Posterior cingulate gyrus (tissue), 11 donors: ENCODE measurements at regions not wholly inside any gene's neighbourhood (a gene's known extent, or its start where the extent isn't known, plus 50 kb on each side); places are given as distances from the start of the nearest gene placed in this dataset.

Source experiments
- DNase-seq, 10 donors: peaks; one replicate each; pipeline versions ENCODE4 v3.0.0 to v3.0.0-alpha.2; 2020 to 2021; ENCODE audit warnings: mixed read lengths in 3 of 10
- intact Hi-C: fragments of 100-400 bp; cut with DNase I; formaldehyde crosslinking; loops from one replicate; pipeline ENCODE4 v1.15.1; 2023

- intact Hi-C loops: no loop called here
- no peak for DNase-seq
These were observed 302.9 kb upstream of the NXPH2 start for GRCh38 chr2:139083121-139083520.

- no peak for DNase-seq
- intact Hi-C loops: no loop called here
These were observed 300.1 kb upstream of the NXPH2 start for GRCh38 chr2:139080244-139080643.

DNA sequence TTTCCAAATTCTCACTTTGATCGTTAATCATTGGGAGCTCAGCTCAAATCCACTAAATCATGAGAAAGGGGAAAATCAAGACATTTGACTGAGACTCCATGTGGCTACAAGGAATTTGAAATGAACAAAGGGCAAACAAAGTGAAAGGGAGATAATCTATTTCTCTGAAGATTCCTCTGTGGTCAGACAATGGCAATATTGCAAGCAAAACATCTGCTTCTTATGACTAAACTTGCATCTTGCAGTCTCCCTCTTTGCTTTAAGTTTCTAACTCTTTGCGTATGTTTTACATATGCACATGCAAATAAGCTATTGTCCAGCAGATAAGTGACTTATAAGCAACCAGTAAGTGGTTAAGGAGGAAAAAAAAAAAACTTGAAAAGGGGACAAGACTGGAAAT is 299.1 kb upstream of the NXPH2 start:
- DNase-seq: no peak
- intact Hi-C loops: no loop called here

GRCh38 chr2:139078376-139078775 is 298.2 kb upstream of the NXPH2 start:
- intact Hi-C loops: no loop called here
- no peak for DNase-seq

DNA sequence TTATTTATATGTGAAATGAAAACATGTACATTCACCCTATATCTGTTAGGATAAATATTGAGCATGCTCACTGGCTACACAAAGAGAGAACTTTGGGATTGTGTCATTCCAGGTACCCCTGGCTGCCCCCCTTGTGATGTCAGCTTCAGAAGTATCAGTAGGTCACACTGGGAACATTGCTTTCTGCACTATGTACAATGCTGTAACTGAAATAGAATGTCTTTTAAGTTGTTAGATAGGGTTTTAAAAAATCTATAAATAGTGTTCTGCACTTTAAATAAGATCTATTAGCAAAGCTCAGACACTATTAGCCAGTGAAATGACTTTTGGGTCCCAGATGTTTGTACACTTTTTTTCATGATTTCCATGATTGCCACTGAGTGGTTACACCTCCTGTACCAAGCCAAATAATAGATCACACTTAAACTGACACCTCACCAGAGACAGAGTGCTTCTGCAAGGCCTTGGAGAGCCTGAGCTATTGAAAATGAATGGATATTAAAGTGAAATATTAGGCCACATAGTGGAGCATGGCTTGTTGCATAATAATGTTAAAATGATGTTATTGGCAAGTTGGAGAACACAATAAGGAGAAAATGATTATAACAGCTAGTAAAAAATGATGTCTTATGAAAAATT is 297.0 kb upstream of the NXPH2 start:
- DNase-seq: no peak

DNA sequence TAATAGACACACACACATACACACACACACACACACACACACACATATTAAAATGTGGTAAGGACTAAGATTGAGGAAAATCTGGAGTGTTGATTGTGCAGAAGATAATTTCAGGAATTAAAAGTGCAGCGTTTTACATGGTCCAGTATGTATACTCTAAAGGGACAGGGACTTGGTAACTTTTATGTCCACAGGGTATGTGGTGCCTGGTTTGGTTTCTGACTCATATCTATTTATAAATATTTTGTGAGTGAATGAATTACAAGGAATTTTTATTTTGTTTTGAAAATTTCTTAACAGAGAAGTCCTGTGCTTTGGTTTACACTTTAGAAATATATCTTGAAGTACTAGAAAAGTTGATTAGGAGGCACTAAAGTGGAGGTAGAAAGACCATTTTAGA is 287.7 kb upstream of the NXPH2 start:
- no peak for DNase-seq
- intact Hi-C loops: no loop called here

More for the DNA sequence above, 297.0 kb upstream of the NXPH2 start:
- intact Hi-C loops: no loop called here

DNA sequence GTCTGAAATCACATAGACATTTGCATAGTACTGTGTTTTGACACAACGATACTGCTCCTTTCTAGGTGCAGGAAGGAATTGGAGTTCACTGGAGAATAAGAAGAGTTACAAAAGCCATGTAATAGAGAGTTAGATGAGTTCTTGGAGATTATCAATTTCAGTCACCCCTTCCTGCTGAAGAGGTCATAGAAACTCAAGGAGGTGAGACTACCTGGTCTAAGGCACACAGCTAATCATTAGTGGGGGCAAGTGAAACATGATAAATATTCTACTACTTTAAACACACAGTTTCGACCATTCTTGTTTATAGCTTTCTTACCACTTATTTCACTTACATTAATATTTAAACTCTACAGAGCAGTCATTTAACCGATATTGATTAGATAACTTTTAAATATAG is 286.9 kb upstream of the NXPH2 start:
- no peak for DNase-seq
- intact Hi-C loops: no loop called here

DNA sequence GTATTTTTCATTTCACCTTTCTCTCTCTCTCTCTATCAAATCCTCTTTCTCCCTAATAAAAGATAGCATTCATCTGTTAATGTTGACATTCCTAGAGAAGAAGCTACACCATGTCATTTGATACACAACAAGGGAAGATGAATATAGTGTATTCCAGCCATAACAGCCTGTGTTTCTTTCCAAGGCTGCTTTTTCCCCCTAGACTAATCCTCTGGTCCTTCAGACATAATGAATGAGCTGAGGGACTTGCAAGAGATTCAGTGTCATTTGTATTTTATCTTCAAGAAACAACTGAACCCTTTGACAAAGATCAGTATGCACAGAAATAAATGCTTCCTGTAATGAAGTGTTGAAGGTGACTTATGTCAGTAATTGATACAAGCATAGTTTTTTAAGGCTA is 284.0 kb upstream of the NXPH2 start:
- DNase-seq: no peak
- intact Hi-C loops: no loop called here

- intact Hi-C loops: no loop called here
- DNase-seq: no peak
These were observed 279.4 kb upstream of the NXPH2 start for GRCh38 chr2:139059617-139060016.

DNA sequence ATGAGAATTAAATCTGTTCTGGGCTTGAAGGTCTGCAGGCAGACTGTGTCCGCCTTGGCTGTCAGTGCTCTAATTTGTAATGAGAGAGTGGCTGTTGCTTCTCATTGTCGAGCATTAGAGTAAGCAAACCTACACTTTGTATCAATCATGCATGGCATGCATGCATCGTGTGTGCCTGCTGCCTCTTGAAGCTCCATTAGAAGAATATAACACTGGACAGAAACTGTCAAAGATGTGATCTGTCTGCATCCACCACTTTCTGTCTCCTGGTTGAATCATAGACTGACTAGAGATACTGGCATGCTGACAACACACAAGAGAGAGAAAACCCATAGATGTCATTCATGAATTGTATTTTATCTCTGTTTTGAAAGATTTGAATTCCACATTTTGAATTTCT is 275.0 kb upstream of the NXPH2 start:
- intact Hi-C loops: no loop called here
- DNase-seq: peak in 1 of 10 donors; percentile 17

DNA sequence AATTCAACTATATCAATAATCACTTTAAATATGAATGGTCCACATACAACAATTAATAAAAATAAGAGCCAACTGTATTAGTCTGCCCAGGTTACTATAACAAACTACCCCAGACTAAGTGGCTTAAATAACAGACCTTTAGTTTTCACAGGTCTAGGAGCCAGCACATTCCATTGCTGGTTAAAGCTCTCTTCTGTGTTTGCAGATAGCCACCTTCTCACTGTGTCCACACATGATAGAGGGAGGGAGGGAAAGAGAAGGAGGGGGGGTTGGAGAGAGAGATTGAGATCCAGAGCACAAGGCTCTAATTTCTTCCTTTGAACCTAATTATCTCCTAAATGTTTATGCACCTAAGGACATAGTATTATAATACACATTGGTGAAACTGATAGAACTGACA is 267.8 kb upstream of the NXPH2 start:
- no peak for DNase-seq
- intact Hi-C loops: no loop called here

GRCh38 chr2:139045524-139045923 is 265.3 kb upstream of the NXPH2 start:
- no peak for DNase-seq
- intact Hi-C loops: no loop called here

GRCh38 chr2:139034064-139034463 is 253.9 kb upstream of the NXPH2 start:
- DNase-seq: no peak
- intact Hi-C loops: no loop called here

- intact Hi-C loops: no loop called here
- DNase-seq: no peak
These were observed 253.1 kb upstream of the NXPH2 start for GRCh38 chr2:139033300-139033699.

GRCh38 chr2:139031722-139032121 is 251.5 kb upstream of the NXPH2 start:
- no peak for DNase-seq
- intact Hi-C loops: no loop called here

DNA sequence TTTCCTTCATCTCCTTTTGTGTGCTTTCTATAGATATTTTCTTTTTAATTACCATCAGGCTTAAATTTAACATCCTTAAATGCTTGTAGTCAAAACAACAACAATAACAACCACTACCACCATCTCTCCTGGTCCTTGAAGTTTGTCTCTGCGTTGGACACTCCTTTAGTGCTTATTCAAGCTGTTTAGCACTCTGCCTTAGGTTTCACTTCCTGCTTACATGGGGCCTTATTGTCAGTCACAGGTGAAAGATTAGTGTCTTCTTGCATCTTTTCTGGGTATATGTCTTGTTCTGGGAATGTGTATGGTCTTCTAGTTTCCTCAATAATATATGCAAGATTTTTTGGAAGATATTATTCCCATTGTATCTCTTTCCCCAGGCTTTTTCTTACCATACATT is 240.1 kb upstream of the NXPH2 start:
- no peak for DNase-seq
- intact Hi-C loops: no loop called here

GRCh38 chr2:139018252-139018651 is 238.1 kb upstream of the NXPH2 start:
- intact Hi-C loops: no loop called here
- peak in 1 of 10 donors; percentile 50 for DNase-seq

DNA sequence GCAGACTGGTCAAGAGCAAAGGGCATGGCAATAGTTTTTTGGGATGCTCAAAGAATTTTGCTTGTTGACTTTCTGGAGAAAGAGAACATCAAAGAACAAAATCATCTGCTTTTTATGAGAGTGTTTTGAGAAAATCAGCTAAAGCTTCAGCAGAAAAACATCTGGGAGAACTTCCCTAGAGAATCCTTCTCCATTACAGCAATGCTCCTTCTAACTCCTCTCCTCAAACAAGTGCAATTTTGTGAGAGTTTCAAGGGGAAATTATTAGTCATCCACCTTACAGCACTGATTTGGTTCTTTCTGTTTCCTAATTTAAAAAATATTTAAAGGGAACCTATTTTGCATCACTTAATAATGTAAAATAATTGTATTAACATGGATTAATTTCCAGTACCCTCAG is 226.9 kb upstream of the NXPH2 start:
- DNase-seq: no peak
- intact Hi-C loops: no loop called here

- DNase-seq: no peak
- intact Hi-C loops: no loop called here
These were observed 220.1 kb upstream of the NXPH2 start for GRCh38 chr2:139000131-139000785.

GRCh38 chr2:138997856-138998517 is 217.8 kb upstream of the NXPH2 start:
- intact Hi-C loops: no loop called here
- DNase-seq: no peak

GRCh38 chr2:138997346-138997745 is 217.2 kb upstream of the NXPH2 start:
- no peak for DNase-seq
- intact Hi-C loops: no loop called here

DNA sequence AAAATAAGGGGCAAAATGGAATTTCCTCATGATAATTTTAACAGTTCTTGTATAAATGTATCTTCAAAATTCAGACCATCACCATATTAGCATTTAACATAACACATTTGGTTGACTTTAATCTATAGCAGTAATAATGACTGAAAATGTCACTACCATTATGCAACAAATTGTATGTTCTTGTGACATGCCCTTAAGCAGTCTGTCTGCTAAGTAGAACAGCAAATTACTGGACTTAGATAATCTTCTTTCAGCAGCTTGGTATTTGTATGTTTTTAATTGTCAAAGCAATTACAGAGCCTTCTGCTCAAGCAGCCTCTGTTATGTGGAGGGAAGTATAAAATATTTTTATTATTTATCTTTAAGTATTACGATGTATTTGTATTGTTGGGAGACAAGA is 214.3 kb upstream of the NXPH2 start:
- intact Hi-C loops: no loop called here

More for the DNA sequence above, 214.3 kb upstream of the NXPH2 start:
- no peak for DNase-seq
